OCI-LY1 (cell line): ENCODE measurements at regions not wholly inside any gene's neighbourhood (a gene's known extent, or its start where the extent isn't known, plus 50 kb on each side); places are given as distances from the start of the nearest gene placed in this dataset.

Source experiments
- H2AFZ ChIP-seq: fragments of 200-600 bp; sonication (generic), shearing (Covaris generic); 2 replicates; pipeline ENCODE4 v1.6.0; 2014; ENCODE audit warnings: antibody characterized with exemption, mild to moderate bottlenecking, low read length
- H3F3A ChIP-seq: fragments of 200-600 bp; sonication (generic), shearing (Covaris generic); 2 replicates; pipeline ENCODE4 v1.6.0; 2014; ENCODE audit warnings: mild to moderate bottlenecking, antibody characterized with exemption, low read length, moderate library complexity; ENCODE audit not compliant: insufficient read depth
- H3K27ac ChIP-seq: fragments of 200-600 bp; sonication (generic); 2 replicates; pipeline ENCODE4 v1.5.1; 2014; ENCODE audit warnings: low read length, mixed run types, mild to moderate bottlenecking, low read depth; ENCODE audit not compliant: poor library complexity, severe bottlenecking
- H3K27me3 ChIP-seq: fragments of 200-600 bp; sonication (generic); 2 replicates; pipeline ENCODE4 v1.6.0; 2014; ENCODE audit warnings: antibody characterized with exemption, mild to moderate bottlenecking, low read length, moderate library complexity; ENCODE audit not compliant: insufficient read depth
- H3K36me3 ChIP-seq: fragments of 200-600 bp; sonication (generic); 2 replicates; pipeline ENCODE4 v1.6.1; 2014; ENCODE audit warnings: mild to moderate bottlenecking, antibody characterized with exemption, low read length, moderate library complexity, mixed read lengths; ENCODE audit not compliant: insufficient read depth
- H3K4me1 ChIP-seq: fragments of 200-600 bp; sonication (generic); 2 replicates; pipeline ENCODE4 v1.5.1; 2014; ENCODE audit warnings: mild to moderate bottlenecking, low read length, moderate library complexity; ENCODE audit not compliant: insufficient read depth, severe bottlenecking
- H3K4me2 ChIP-seq: fragments of 200-600 bp; sonication (generic), shearing (Covaris generic); 2 replicates; pipeline ENCODE4 v1.6.1; 2014; ENCODE audit warnings: low read length
- H3K4me3 ChIP-seq: fragments of 200-600 bp; sonication (generic); 2 replicates; pipeline ENCODE4 v1.5.1; 2014; ENCODE audit warnings: low read length, low read depth, mild to moderate bottlenecking, mixed read lengths; ENCODE audit not compliant: poor library complexity, severe bottlenecking
- H3K79me2 ChIP-seq: fragments of 200-600 bp; shearing (Covaris generic); 2 replicates; pipeline ENCODE4 v1.6.1; 2016; ENCODE audit warnings: mixed run types, low read length, mixed read lengths; ENCODE audit not compliant: insufficient read depth
- H3K9ac ChIP-seq: fragments of 200-600 bp; sonication (generic), shearing (Covaris generic); 2 replicates; pipeline ENCODE4 v1.6.1; 2014; ENCODE audit warnings: mild to moderate bottlenecking, low read length, mixed read lengths
- H3K9me2 ChIP-seq: fragments of 200-600 bp; sonication (generic), shearing (Covaris generic); 2 replicates; pipeline ENCODE4 v1.6.1; 2014; ENCODE audit warnings: low read depth, mild to moderate bottlenecking, low read length, mixed read lengths
- H3K9me3 ChIP-seq: fragments of 200-600 bp; shearing (Covaris generic); 2 replicates; pipeline ENCODE4 v1.6.1; 2014; ENCODE audit warnings: low read length, mixed read lengths
- H4K20me1 ChIP-seq: fragments of 200-600 bp; sonication (generic), shearing (Covaris generic); 2 replicates; pipeline ENCODE4 v1.6.0; 2016; ENCODE audit warnings: mild to moderate bottlenecking, low read length; ENCODE audit not compliant: insufficient read depth
- CTCF ChIP-seq: fragments of 200-600 bp; sonication (generic), shearing (Covaris generic); IDR thresholded peaks from 2 replicates; pipeline ENCODE4 v1.5.1; 2017; ENCODE audit warnings: mild to moderate bottlenecking, antibody characterized with exemption, low read length, moderate library complexity, mixed read lengths
- EZH2 ChIP-seq: fragments of 200-600 bp; sonication (generic), shearing (Covaris generic); IDR thresholded peaks from 2 replicates; pipeline ENCODE4 v1.8.0; 2017; ENCODE audit warnings: borderline replicate concordance, mixed run types, mild to moderate bottlenecking, antibody characterized with exemption, low read length, moderate library complexity, mixed read lengths

GRCh38 chr7:24172856-24173255 lies 111.1 kb upstream of the NPY start:
- Histone ChIP-seq H3K27ac (no peak overlapping the region), H4K20me1 (no peaks in the 10 kb centered on the region), H3K4me3 (no peak overlapping the region), H3K36me3 (no peaks in the 10 kb centered on the region), H3F3A (no peaks in the 10 kb centered on the region), H3K4me2 (no peak overlapping the region), H3K4me1 (no peaks in the 10 kb centered on the region), H3K79me2 (no peaks in the 10 kb centered on the region), H3K27me3 (no peaks in the 10 kb centered on the region), H3K9me3 (no peaks in the 10 kb centered on the region), H2AFZ (no peak overlapping the region), H3K9ac (no peak overlapping the region), H3K9me2 (no peaks in the 10 kb centered on the region)
- TF ChIP-seq CTCF (no peak), EZH2 (no peak)

GRCh38 chr7:24175603-24176002 lies 108.4 kb upstream of the NPY start:
- Histone ChIP-seq H3K9me2 (no peaks in the 10 kb centered on the region), H3K36me3 (no peaks in the 10 kb centered on the region), H3K4me2 (no peak overlapping the region), H3K79me2 (no peaks in the 10 kb centered on the region), H3K27ac (no peak overlapping the region), H4K20me1 (no peaks in the 10 kb centered on the region), H3K4me3 (no peak overlapping the region), H3K9me3 (no peaks in the 10 kb centered on the region), H3F3A (no peaks in the 10 kb centered on the region), H3K9ac (no peak overlapping the region), H2AFZ (no peak overlapping the region), H3K27me3 (no peaks in the 10 kb centered on the region), H3K4me1 (no peaks in the 10 kb centered on the region)
- TF ChIP-seq CTCF (no peak), EZH2 (no peak)

- Histone ChIP-seq H4K20me1 (no peaks in the 10 kb centered on the region), H3K79me2 (no peaks in the 10 kb centered on the region), H3K4me2 (no peak overlapping the region), H3K36me3 (no peaks in the 10 kb centered on the region), H3K27me3 (no peaks in the 10 kb centered on the region), H2AFZ (no peak overlapping the region), H3K27ac (no peak overlapping the region), H3K4me3 (no peak overlapping the region), H3K4me1 (no peaks in the 10 kb centered on the region), H3F3A (no peaks in the 10 kb centered on the region), H3K9me3 (no peaks in the 10 kb centered on the region), H3K9me2 (no peaks in the 10 kb centered on the region; the same call in 1 of the 2 replicates), H3K9ac (no peak overlapping the region)
- TF ChIP-seq EZH2 (no peak), CTCF (no peak)
Measured at GRCh38 chr7:24178811-24179570, 105.0 kb upstream of the NPY start.
